Neural cell (in vitro differentiated cells): ENCODE measurements at regions not wholly inside any gene's neighbourhood (a gene's known extent, or its start where the extent isn't known, plus 50 kb on each side); places are given as distances from the start of the nearest gene placed in this dataset.

Experiments
- H2AFZ ChIP-seq: fragments of 200-600, 300-800 bp; sonication (generic), shearing (Covaris generic); 2 replicates; pipeline ENCODE4 v1.6.0; 2014; ENCODE audit warnings: low read depth, mild to moderate bottlenecking, antibody characterized with exemption, low read length, moderate library complexity
- H3F3A ChIP-seq: fragments of 200-600 bp; shearing (Covaris generic); 2 replicates; pipeline ENCODE4 v1.6.1; 2016; ENCODE audit warnings: mild to moderate bottlenecking, moderate library complexity, mixed read lengths, antibody characterized with exemption, low read length; ENCODE audit not compliant: insufficient read depth, poor library complexity, severe bottlenecking
- H3K27ac ChIP-seq: fragments of 200-600, 300-800 bp; sonication (generic), shearing (Covaris generic); 2 replicates; pipeline ENCODE4 v1.5.1; 2014; ENCODE audit warnings: mild to moderate bottlenecking, low read length, moderate library complexity
- H3K27me3 ChIP-seq: fragments of 300-800, 200-600 bp; sonication (generic), shearing (Covaris generic); 2 replicates; pipeline ENCODE4 v1.6.0; 2014; ENCODE audit warnings: mild to moderate bottlenecking, low read depth, low read length, moderate library complexity; ENCODE audit not compliant: insufficient read depth
- H3K36me3 ChIP-seq: fragments of 300-800, 200-600 bp; sonication (generic), shearing (Covaris generic); 2 replicates; pipeline ENCODE4 v1.5.1; 2014; ENCODE audit warnings: mild to moderate bottlenecking, antibody characterized with exemption, low read length, moderate library complexity; ENCODE audit not compliant: insufficient read depth
- H3K4me2 ChIP-seq: fragments of 300-800, 200-600 bp; sonication (generic), shearing (Covaris generic); 2 replicates; pipeline ENCODE4 v1.6.0; 2014; ENCODE audit warnings: mild to moderate bottlenecking, low read length
- H3K4me3 ChIP-seq: fragments of 300-800, 200-600 bp; sonication (generic), shearing (Covaris generic); 2 replicates; pipeline ENCODE4 v1.5.1; 2014; ENCODE audit warnings: mild to moderate bottlenecking, low read length, moderate library complexity
- H3K79me2 ChIP-seq: fragments of 200-600 bp; shearing (Covaris generic); replicated peaks from 2 replicates; pipeline ENCODE4 v1.6.0; 2014; ENCODE audit warnings: mild to moderate bottlenecking, low read length, moderate library complexity; ENCODE audit not compliant: insufficient read depth
- H3K9ac ChIP-seq: fragments of 300-800, 200-600 bp; sonication (generic), shearing (Covaris generic); 2 replicates; pipeline ENCODE4 v1.6.1; 2016; ENCODE audit warnings: mild to moderate bottlenecking, low read length, mixed read lengths
- H3K9me2 ChIP-seq: fragments of 200-600 bp; shearing (Covaris generic); 2 replicates; pipeline ENCODE4 v1.6.1; 2016; ENCODE audit warnings: mild to moderate bottlenecking, low read length, mixed read lengths; ENCODE audit not compliant: insufficient read depth
- H3K9me3 ChIP-seq: fragments of 200-600, 300-800 bp; sonication (generic), shearing (Covaris generic); 2 replicates; pipeline ENCODE4 v1.6.1; 2016; ENCODE audit warnings: mild to moderate bottlenecking, mixed run types, low read length, moderate library complexity, mixed read lengths
- H4K20me1 ChIP-seq: fragments of 200-600 bp; shearing (Covaris generic); 2 replicates; pipeline ENCODE4 v1.6.1; 2016; ENCODE audit warnings: mild to moderate bottlenecking, mixed run types; ENCODE audit not compliant: insufficient read depth
- EP300 ChIP-seq: fragments of 450-650 bp; conservative IDR thresholded peaks from 2 replicates; pipeline ENCODE4 v1.6.1; 2014; ENCODE audit warnings: antibody characterized with exemption, mild to moderate bottlenecking, moderate library complexity; ENCODE audit not compliant: poor library complexity, severe bottlenecking
- EZH2 ChIP-seq: fragments of 200-600, 300-800 bp; shearing (Covaris generic), sonication (generic); IDR thresholded peaks from 2 replicates; pipeline ENCODE4 v1.6.1; 2014; ENCODE audit warnings: antibody characterized with exemption, low read length, borderline replicate concordance, mild to moderate bottlenecking; ENCODE audit not compliant: insufficient read depth, poor library complexity, severe bottlenecking
- MXI1 ChIP-seq: fragments of 450-650 bp; conservative IDR thresholded peaks from 2 replicates; pipeline ENCODE4 v1.6.1; 2014; ENCODE audit warnings: antibody characterized with exemption, mild to moderate bottlenecking; ENCODE audit not compliant: poor library complexity, severe bottlenecking
- POLR2AphosphoS5 ChIP-seq: IDR thresholded peaks from 2 replicates; pipeline ENCODE4 v1.6.1; 2012
- RAD21 ChIP-seq: fragments of 450-650 bp; conservative IDR thresholded peaks from 2 replicates; pipeline ENCODE4 v1.6.1; 2014; ENCODE audit warnings: antibody characterized with exemption, mild to moderate bottlenecking, moderate library complexity
- SMC3 ChIP-seq: fragments of 450-650 bp; conservative IDR thresholded peaks from 2 replicates; pipeline ENCODE4 v1.6.1; 2014; ENCODE audit warnings: antibody characterized with exemption, mild to moderate bottlenecking, moderate library complexity; ENCODE audit not compliant: poor library complexity
- TAF1 ChIP-seq: IDR thresholded peaks from 2 replicates; pipeline ENCODE4 v1.6.1; 2012; ENCODE audit warnings: low read depth
- TF ChIP-seq, protein P1 (sequence below): IDR thresholded peaks from 2 replicates; pipeline ENCODE4 v1.6.1; 2012; ENCODE audit warnings: borderline replicate concordance
- TF ChIP-seq, protein P2 (sequence below): fragments of 450-650 bp; IDR thresholded peaks from 2 replicates; pipeline ENCODE4 v1.5.1; 2014; ENCODE audit warnings: antibody characterized with exemption, mild to moderate bottlenecking, moderate library complexity; ENCODE audit not compliant: poor library complexity, severe bottlenecking

DNA sequence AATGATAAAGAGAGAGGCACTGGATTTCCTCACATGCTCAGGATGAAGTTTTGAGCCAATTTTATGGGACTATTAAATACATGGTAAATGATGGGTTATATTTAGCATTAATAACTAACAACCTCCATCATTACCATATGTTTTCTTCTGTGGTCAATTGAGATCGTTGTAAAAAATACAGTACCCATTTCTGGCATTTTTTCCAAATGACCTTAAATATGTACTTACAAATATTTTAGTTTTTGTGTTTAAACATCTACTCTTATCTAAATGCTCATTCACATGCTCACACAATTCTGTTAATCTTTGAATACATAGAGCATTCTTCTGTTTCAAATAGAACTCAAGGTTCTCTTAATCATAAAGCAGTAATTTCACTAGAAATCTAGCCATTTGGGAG lies 330.0 kb upstream of the BRINP3 start:
- no peak overlapping the region for H3K9ac ChIP-seq
- H3K4me2 ChIP-seq: no peak overlapping the region
- no peaks in the 10 kb centered on the region for H3K9me2 ChIP-seq
- no peaks in the 10 kb centered on the region for H3K36me3 ChIP-seq
- no peaks in the 10 kb centered on the region for H3K79me2 ChIP-seq
- no peaks in the 10 kb centered on the region for H3K27me3 ChIP-seq
- H3K9me3 ChIP-seq: no peaks in the 10 kb centered on the region
- H2AFZ ChIP-seq: no peak overlapping the region
- H3F3A ChIP-seq: no peaks in the 10 kb centered on the region
- no peaks in the 10 kb centered on the region for H4K20me1 ChIP-seq
- no peak overlapping the region for H3K4me3 ChIP-seq
- TF ChIP-seq, protein P1, sequence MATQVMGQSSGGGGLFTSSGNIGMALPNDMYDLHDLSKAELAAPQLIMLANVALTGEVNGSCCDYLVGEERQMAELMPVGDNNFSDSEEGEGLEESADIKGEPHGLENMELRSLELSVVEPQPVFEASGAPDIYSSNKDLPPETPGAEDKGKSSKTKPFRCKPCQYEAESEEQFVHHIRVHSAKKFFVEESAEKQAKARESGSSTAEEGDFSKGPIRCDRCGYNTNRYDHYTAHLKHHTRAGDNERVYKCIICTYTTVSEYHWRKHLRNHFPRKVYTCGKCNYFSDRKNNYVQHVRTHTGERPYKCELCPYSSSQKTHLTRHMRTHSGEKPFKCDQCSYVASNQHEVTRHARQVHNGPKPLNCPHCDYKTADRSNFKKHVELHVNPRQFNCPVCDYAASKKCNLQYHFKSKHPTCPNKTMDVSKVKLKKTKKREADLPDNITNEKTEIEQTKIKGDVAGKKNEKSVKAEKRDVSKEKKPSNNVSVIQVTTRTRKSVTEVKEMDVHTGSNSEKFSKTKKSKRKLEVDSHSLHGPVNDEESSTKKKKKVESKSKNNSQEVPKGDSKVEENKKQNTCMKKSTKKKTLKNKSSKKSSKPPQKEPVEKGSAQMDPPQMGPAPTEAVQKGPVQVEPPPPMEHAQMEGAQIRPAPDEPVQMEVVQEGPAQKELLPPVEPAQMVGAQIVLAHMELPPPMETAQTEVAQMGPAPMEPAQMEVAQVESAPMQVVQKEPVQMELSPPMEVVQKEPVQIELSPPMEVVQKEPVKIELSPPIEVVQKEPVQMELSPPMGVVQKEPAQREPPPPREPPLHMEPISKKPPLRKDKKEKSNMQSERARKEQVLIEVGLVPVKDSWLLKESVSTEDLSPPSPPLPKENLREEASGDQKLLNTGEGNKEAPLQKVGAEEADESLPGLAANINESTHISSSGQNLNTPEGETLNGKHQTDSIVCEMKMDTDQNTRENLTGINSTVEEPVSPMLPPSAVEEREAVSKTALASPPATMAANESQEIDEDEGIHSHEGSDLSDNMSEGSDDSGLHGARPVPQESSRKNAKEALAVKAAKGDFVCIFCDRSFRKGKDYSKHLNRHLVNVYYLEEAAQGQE: no peak
- no peak for TF ChIP-seq EZH2
- H3K27ac ChIP-seq: no peak overlapping the region

DNA sequence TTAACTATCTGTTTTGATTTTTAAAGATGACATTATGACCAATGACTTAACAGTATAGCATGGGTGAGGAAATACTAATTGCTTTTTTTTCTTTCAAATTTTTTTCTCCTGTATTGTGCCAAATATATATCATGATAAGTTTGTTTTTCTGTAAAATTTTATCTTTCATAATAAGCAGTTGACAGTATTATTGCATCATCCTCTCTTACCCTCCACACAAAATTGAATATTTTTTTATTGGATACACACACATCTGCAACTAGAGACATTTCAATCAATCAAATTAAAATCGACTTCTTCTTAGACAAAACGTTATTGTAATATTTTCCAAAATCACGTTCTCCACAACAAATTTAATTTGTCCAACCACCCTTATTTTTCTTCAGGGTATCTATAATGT lies 330.4 kb upstream of the BRINP3 start:
- no peaks in the 10 kb centered on the region for H4K20me1 ChIP-seq
- TF ChIP-seq POLR2AphosphoS5 (no peak), EZH2 (no peak), EP300 (no peak), RAD21 (no peak), SMC3 (no peak), TAF1 (no peak), MXI1 (no peak)
- TF ChIP-seq, protein P2, sequence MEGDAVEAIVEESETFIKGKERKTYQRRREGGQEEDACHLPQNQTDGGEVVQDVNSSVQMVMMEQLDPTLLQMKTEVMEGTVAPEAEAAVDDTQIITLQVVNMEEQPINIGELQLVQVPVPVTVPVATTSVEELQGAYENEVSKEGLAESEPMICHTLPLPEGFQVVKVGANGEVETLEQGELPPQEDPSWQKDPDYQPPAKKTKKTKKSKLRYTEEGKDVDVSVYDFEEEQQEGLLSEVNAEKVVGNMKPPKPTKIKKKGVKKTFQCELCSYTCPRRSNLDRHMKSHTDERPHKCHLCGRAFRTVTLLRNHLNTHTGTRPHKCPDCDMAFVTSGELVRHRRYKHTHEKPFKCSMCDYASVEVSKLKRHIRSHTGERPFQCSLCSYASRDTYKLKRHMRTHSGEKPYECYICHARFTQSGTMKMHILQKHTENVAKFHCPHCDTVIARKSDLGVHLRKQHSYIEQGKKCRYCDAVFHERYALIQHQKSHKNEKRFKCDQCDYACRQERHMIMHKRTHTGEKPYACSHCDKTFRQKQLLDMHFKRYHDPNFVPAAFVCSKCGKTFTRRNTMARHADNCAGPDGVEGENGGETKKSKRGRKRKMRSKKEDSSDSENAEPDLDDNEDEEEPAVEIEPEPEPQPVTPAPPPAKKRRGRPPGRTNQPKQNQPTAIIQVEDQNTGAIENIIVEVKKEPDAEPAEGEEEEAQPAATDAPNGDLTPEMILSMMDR: no peak
- TF ChIP-seq, protein P1: no peak
- no peaks in the 10 kb centered on the region for H3K36me3 ChIP-seq
- H3K9me3 ChIP-seq: no peaks in the 10 kb centered on the region
- no peaks in the 10 kb centered on the region for H3K79me2 ChIP-seq
- H3K9ac ChIP-seq: no peak overlapping the region
- H3K27me3 ChIP-seq: no peaks in the 10 kb centered on the region
- no peaks in the 10 kb centered on the region for H3K9me2 ChIP-seq
- no peak overlapping the region for H3K27ac ChIP-seq
- H3K4me2 ChIP-seq: no peak overlapping the region
- H3K4me3 ChIP-seq: no peak overlapping the region
- no peak overlapping the region for H2AFZ ChIP-seq
- no peaks in the 10 kb centered on the region for H3F3A ChIP-seq
